Natural killer cell (primary cell): ENCODE measurements at regions not wholly inside any gene's neighbourhood (a gene's known extent, or its start where the extent isn't known, plus 50 kb on each side); places are given as distances from the start of the nearest gene placed in this dataset.

Source experiments
- ATAC-seq, 3 donors: fragments of 150-1000 bp in 2 of 3; fragments of 200-7000 bp in 1 of 3; cut with Tn5 transposase; 1 replicate in 1 of 3; 2 replicates in 2 of 3; pipeline ENCODE4 v1.10.0; 2021; ENCODE audit warnings: mild to moderate bottlenecking in 2 of 3, moderate library complexity in 2 of 3
- DNase-seq, 2 donors: peaks; one replicate each; pipeline versions ENCODE4 v3.0.0 to v3.0.0-alpha.2; 2013 to 2021; ENCODE audit warnings: mixed read lengths in 1 of 2
- H3K27ac ChIP-seq: one replicate; pipeline ENCODE4 v1.5.1; 2013; ENCODE audit warnings: mild to moderate bottlenecking, low read length
- H3K27me3 ChIP-seq: one replicate; pipeline ENCODE4 v1.6.1; 2013; ENCODE audit warnings: low read length; ENCODE audit not compliant: control insufficient read depth, insufficient read depth
- H3K36me3 ChIP-seq: one replicate; pipeline ENCODE4 v1.6.1; 2013; ENCODE audit warnings: low read length; ENCODE audit not compliant: control insufficient read depth, insufficient read depth
- H3K4me1 ChIP-seq: one replicate; pipeline ENCODE4 v1.6.1; 2013; ENCODE audit warnings: low read length; ENCODE audit not compliant: control insufficient read depth, insufficient read depth
- H3K4me3 ChIP-seq: one replicate; pipeline ENCODE4 v1.5.1; 2013; ENCODE audit warnings: low read length
- H3K9me3 ChIP-seq: one replicate; pipeline ENCODE4 v1.6.1; 2013; ENCODE audit warnings: low read length; ENCODE audit not compliant: control insufficient read depth, insufficient read depth
- H3K27ac Mint-ChIP-seq, 2 donors: one replicate each; pipeline ENCODE4 v1.8.0; 2022; ENCODE audit warnings: mild to moderate bottlenecking in 2 of 2, mixed read lengths in 2 of 2, moderate library complexity in 1 of 2
- H3K27me3 Mint-ChIP-seq, 2 donors: one replicate each; pipeline ENCODE4 v1.8.0; 2022; ENCODE audit warnings: low read depth in 2 of 2, mixed read lengths in 2 of 2
- H3K36me3 Mint-ChIP-seq: one replicate; pipeline ENCODE4 v1.8.0; 2022; ENCODE audit warnings: mixed read lengths
- H3K4me1 Mint-ChIP-seq, 2 donors: one replicate each; pipeline ENCODE4 v1.8.0; 2022; ENCODE audit warnings: mixed read lengths in 2 of 2
- H3K4me3 Mint-ChIP-seq: one replicate; pipeline ENCODE4 v1.8.0; 2022; ENCODE audit warnings: mild to moderate bottlenecking, moderate library complexity, mixed read lengths
- H3K9me3 Mint-ChIP-seq, 2 donors: one replicate each; pipeline ENCODE4 v1.8.0; 2022; ENCODE audit warnings: mixed read lengths in 2 of 2
- WGBS: methylation state at CpG from one replicate; pipeline ENCODE4 v1.1.7; 2013; ENCODE audit warnings: missing lambda C conversion rate; ENCODE audit not compliant: insufficient coverage; 5-methylcytosine and 5-hydroxymethylcytosine counted together
- intact Hi-C: fragments of 100-400 bp; cut with micrococcal nuclease; formaldehyde crosslinking; loops from one replicate; pipeline ENCODE4 v1.14.2; 2022
- TF ChIP-seq, protein P1 (sequence below): fragments of 200-600 bp; IDR thresholded peaks from one replicate; pipeline ENCODE4 v1.8.0; 2022; ENCODE audit warnings: antibody characterized with exemption

DNA sequence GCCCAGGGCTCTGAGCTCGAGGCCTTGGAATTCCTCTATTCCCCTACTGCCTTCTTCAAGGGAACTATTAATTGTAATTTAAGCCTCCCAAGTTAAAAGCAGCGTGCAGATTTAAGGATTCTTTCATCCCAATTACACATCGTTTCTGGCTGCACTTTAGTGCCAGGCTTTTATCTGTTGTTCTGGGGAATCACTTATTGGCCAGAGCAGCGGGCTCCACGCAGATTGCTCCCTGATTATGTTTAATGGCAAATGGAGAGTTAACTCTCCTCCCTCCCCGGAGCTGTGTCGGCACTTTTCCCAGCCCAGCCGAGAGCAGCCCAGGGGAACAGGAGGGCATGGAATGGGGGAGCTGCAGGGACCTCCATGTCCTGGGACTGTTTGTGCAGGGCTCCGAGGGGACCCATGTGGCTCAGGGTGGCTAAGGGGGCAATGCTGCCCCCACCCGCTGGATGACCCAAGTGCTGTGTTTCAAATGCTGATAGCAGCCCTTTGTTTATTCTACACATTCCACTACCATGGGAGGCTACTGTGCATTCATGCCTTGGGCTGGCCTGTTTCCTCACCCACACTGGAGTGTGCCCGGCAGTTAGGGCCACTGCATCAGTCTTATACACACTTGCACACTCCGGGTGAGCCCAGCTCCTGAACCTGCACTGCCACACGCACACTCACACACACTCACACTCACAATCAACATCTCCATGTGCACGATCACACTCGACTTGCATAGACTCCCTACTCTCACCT, 93.3 kb upstream of the POU3F1 start:
- Mint-ChIP-seq H3K36me3 (no peaks in the 10 kb centered on the region), H3K9me3 (no peaks in the 10 kb centered on the region), H3K27ac (no peak overlapping the region), H3K4me3 (no peak overlapping the region), H3K4me1 (no peaks in the 10 kb centered on the region), H3K27me3 (peaks cover 63 to 81% of the 10 kb centered on the region in 2 donors)
- peaks cover 6% of the 10 kb centered on the region for H3K27me3 ChIP-seq
- no peak overlapping the region for H3K4me3 ChIP-seq
- H3K4me1 ChIP-seq, result no peaks in the 10 kb centered on the region
- DNase-seq, result no peak
- no peaks in the 10 kb centered on the region for H3K9me3 ChIP-seq
- no peaks in the 10 kb centered on the region for H3K36me3 ChIP-seq
- TF ChIP-seq, protein P1, sequence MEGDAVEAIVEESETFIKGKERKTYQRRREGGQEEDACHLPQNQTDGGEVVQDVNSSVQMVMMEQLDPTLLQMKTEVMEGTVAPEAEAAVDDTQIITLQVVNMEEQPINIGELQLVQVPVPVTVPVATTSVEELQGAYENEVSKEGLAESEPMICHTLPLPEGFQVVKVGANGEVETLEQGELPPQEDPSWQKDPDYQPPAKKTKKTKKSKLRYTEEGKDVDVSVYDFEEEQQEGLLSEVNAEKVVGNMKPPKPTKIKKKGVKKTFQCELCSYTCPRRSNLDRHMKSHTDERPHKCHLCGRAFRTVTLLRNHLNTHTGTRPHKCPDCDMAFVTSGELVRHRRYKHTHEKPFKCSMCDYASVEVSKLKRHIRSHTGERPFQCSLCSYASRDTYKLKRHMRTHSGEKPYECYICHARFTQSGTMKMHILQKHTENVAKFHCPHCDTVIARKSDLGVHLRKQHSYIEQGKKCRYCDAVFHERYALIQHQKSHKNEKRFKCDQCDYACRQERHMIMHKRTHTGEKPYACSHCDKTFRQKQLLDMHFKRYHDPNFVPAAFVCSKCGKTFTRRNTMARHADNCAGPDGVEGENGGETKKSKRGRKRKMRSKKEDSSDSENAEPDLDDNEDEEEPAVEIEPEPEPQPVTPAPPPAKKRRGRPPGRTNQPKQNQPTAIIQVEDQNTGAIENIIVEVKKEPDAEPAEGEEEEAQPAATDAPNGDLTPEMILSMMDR, result no peak
- intact Hi-C loops, result no loop called here
- no peak overlapping the region for H3K27ac ChIP-seq
- no peak for ATAC-seq
- 41% methylated on average over 15 of the region's 15 CpGs for WGBS

DNA sequence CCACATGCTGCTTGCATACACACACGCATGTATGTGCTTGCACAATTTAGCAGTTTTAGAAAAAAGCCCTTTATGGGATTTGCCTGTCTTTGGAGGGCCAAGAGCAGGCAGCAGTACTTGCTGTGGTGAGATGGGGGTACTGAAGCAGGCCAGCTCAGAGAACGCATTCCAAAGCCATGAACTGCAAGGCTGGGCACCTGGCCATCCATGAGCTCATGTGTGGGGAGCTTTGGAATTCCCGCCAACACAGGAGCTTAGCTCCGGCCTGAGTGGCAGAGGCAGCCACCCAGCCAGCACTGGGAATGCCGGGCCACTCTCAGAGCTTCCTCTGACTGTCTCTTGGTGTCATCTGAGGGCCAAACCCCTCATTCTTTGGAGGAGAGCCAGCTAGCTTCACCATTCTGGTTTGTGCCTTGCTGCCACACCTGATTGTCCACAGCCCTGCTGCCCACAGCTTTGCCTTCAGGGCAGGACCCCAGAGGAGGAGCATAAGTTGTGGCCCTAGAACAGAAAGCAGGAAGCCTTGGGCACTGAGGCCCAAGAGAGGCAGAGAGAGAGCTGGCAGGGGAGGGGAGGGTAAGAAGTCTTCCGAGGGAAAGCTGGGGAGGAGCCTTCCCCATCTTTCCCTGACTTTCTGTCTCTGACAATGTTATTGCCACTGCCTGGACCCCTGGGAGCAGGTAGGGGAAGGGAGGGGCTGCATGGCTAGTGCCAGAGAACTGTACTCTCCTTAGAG, 92.1 kb upstream of the POU3F1 start:
- WGBS, result 67% methylated on average over 6 of the region's 6 CpGs
- H3K36me3 Mint-ChIP-seq, result no peaks in the 10 kb centered on the region
- peaks cover 6% of the 10 kb centered on the region for H3K27me3 ChIP-seq

DNA sequence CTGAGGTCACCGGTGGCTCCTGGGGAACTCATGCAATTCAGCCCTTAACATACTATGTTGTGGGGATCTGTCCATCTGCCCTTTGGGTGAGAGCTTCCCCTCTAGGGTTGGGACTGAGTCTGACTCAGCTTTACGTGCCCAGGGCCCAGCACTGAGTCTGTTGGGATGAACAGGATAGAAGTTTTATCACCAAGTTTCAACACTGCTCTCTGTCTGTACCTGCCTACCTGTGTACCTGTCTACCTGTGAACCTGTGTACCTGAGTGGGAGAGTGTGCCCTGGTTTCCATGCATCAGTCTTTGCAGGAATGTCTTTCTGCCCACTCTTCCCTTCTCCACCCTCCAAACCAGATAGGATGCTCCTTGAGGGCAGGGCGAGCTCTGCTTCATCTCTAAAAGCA, 90.6 kb upstream of the POU3F1 start:
- DNase-seq, result no peak

More for the DNA sequence above, 92.1 kb upstream of the POU3F1 start:
- Mint-ChIP-seq H3K4me1 (no peaks in the 10 kb centered on the region), H3K27ac (no peak overlapping the region), H3K9me3 (no peaks in the 10 kb centered on the region), H3K4me3 (no peak overlapping the region), H3K27me3 (peaks cover 62 to 80% of the 10 kb centered on the region in 2 donors)
- H3K4me3 ChIP-seq, result no peak overlapping the region
- no peaks in the 10 kb centered on the region for H3K36me3 ChIP-seq
- ATAC-seq (no peak), DNase-seq (no peak)
- no peaks in the 10 kb centered on the region for H3K4me1 ChIP-seq
- intact Hi-C loops, result no loop called here
- TF ChIP-seq, protein P1, result no peak
- no peak overlapping the region for H3K27ac ChIP-seq
- no peaks in the 10 kb centered on the region for H3K9me3 ChIP-seq

More for the DNA sequence above, 90.6 kb upstream of the POU3F1 start:
- ATAC-seq, result no peak
- WGBS, result 93% methylated on average over 3 of the region's 3 CpGs
- Histone ChIP-seq H3K9me3 (no peaks in the 10 kb centered on the region), H3K27me3 (peaks cover 6% of the 10 kb centered on the region), H3K27ac (no peak overlapping the region), H3K4me1 (no peaks in the 10 kb centered on the region), H3K36me3 (no peaks in the 10 kb centered on the region), H3K4me3 (no peak overlapping the region)
- H3K36me3 Mint-ChIP-seq, result no peaks in the 10 kb centered on the region
- peaks cover 58 to 74% of the 10 kb centered on the region in 2 donors for H3K27me3 Mint-ChIP-seq
- H3K4me1 Mint-ChIP-seq, result no peaks in the 10 kb centered on the region
- no peak overlapping the region for H3K4me3 Mint-ChIP-seq
- H3K27ac Mint-ChIP-seq, result no peak overlapping the region
- H3K9me3 Mint-ChIP-seq, result no peaks in the 10 kb centered on the region
- TF ChIP-seq, protein P1, result no peak
- intact Hi-C loops, result no loop called here
